GM12878 (cell line): ENCODE measurements at regions not wholly inside any gene's neighbourhood (a gene's known extent, or its start where the extent isn't known, plus 50 kb on each side); places are given as distances from the start of the nearest gene placed in this dataset.

Experiments used
- ATAC-seq: fragments of 200-7000 bp; cut with Tn5 transposase; 3 replicates; pipeline ENCODE4 v1.9.1; 2020; ENCODE audit warnings: mild to moderate bottlenecking, moderate library complexity
- BruUV-seq: library from RNA; stranded (reverse); fragments of 400-500 nt; replicated peaks from 2 replicates; lab custom pipeline; 2021; lab: Mats Ljungman, UMichigan
- CTCF ChIA-PET: fragments of 300-600 bp; sonication (Branson Sonifier 250); formaldehyde crosslinking; extraction: SDS; loops from one replicate; lab custom pipeline; 2021; ENCODE audit warnings: inconsistent platforms; lab: Yijun Ruan, JAX
- POLR2A ChIA-PET: fragments of 350-600 bp; formaldehyde crosslinking; extraction: SDS; loops from one replicate; lab custom pipeline; 2021; ENCODE audit warnings: inconsistent platforms; lab: Charles Lee
- RAD21 ChIA-PET: fragments of 300-600 bp; sonication (Branson Sonifier 250); formaldehyde crosslinking; loops from one replicate; lab custom pipeline; 2023; ENCODE audit warnings: antibody characterized with exemption; ENCODE audit not compliant: unreplicated experiment; lab: Charles Lee
- SMC1A ChIA-PET: fragments of 300-600 bp; sonication (Branson Sonifier 250); formaldehyde crosslinking; loops from one replicate; lab custom pipeline; 2023; ENCODE audit not compliant: unreplicated experiment, uncharacterized antibody; lab: Charles Lee
- DNase-seq: peaks from one replicate; pipeline ENCODE4 v3.0.0-alpha.2; 2011; ENCODE audit warnings: low read depth, low spot score
- FAIRE-seq: peaks from 3 replicates; lab custom pipeline; 2011; peaks lifted over from hg19 to GRCh38; lab: Jason Lieb, UNC
- H2AFZ ChIP-seq: 2 replicates; pipeline ENCODE4 v1.6.0; 2011; ENCODE audit warnings: low read depth, low read length, control low read depth; ENCODE audit not compliant: control insufficient read depth
- H3K27ac ChIP-seq: 2 replicates; pipeline ENCODE4 v1.5.1; 2011; ENCODE audit warnings: control low read depth; ENCODE audit not compliant: control insufficient read depth, insufficient read depth
- H3K27me3 ChIP-seq, 2 experiments: replicated peaks in 1 of 2; 2 replicates each; pipeline versions ENCODE4 v1.6.0 to v1.6.1; 2011; ENCODE audit warnings: low read length in 1 of 2; ENCODE audit not compliant: control insufficient read depth in 2 of 2, insufficient read depth in 2 of 2
- H3K36me3 ChIP-seq, 2 experiments: 2 replicates each; pipeline ENCODE4 v1.5.1; 2011; ENCODE audit warnings: low read length in 1 of 2; ENCODE audit not compliant: control insufficient read depth in 2 of 2, insufficient read depth in 2 of 2
- H3K4me1 ChIP-seq: 2 replicates; pipeline ENCODE4 v1.6.1; 2011; ENCODE audit warnings: mild to moderate bottlenecking, low read length, moderate library complexity, mixed read lengths; ENCODE audit not compliant: control insufficient read depth, insufficient read depth
- H3K4me2 ChIP-seq: 2 replicates; pipeline ENCODE4 v1.6.0; 2011; ENCODE audit warnings: control low read depth; ENCODE audit not compliant: control insufficient read depth, insufficient read depth
- H3K4me3 ChIP-seq: fragments of 200-600 bp; sonication (generic); 2 replicates; pipeline ENCODE4 v1.5.1; 2016
- H3K79me2 ChIP-seq: 2 replicates; pipeline ENCODE4 v1.6.0; 2011; ENCODE audit warnings: low read length; ENCODE audit not compliant: control insufficient read depth, insufficient read depth
- H3K9ac ChIP-seq: 2 replicates; pipeline ENCODE4 v1.8.0; 2011; ENCODE audit warnings: low read length, control low read depth, mixed read lengths; ENCODE audit not compliant: control insufficient read depth, insufficient read depth
- H3K9me3 ChIP-seq: replicated peaks from 3 replicates; pipeline ENCODE4 v1.5.1; 2011; ENCODE audit warnings: mild to moderate bottlenecking, low read length; ENCODE audit not compliant: control insufficient read depth, insufficient read depth
- H4K20me1 ChIP-seq: 2 replicates; pipeline ENCODE4 v1.6.0; 2011; ENCODE audit not compliant: control insufficient read depth, insufficient read depth
- BHLHE40 ChIP-seq, 2 experiments: fragments of 450-650 bp in 1 of 2; IDR thresholded peaks; 2 replicates each; pipeline ENCODE4 v1.6.1; 2011 to 2017; ENCODE audit warnings: low read depth in 2 of 2, borderline replicate concordance in 1 of 2, improper control_type of control experiment in 1 of 2, low read length in 1 of 2, mild to moderate bottlenecking in 1 of 2
- CBX5 ChIP-seq: sonication (generic); IDR thresholded peaks from 2 replicates; pipeline ENCODE4 v1.6.1; 2016; ENCODE audit warnings: low read depth, moderate library complexity, mild to moderate bottlenecking, inconsistent platforms
- CREM ChIP-seq: IDR thresholded peaks from 2 replicates; pipeline ENCODE4 v1.6.1; 2014; ENCODE audit warnings: antibody characterized with exemption, low read depth
- EP300 ChIP-seq, 2 experiments: fragments of 150-350 bp in 1 of 2; IDR thresholded peaks; 2 replicates each; pipeline ENCODE4 v1.6.1; 2011 to 2012; ENCODE audit warnings: low read depth in 2 of 2, low read length in 2 of 2, borderline replicate concordance in 1 of 2, improper control_type of control experiment in 1 of 2, inconsistent platforms in 1 of 2; ENCODE audit not compliant: control insufficient read depth in 1 of 2
- GABPA ChIP-seq: IDR thresholded peaks from 2 replicates; pipeline ENCODE4 v1.6.1; 2014; ENCODE audit warnings: antibody characterized with exemption, low read depth, mild to moderate bottlenecking, inconsistent platforms
- HDAC2 ChIP-seq: fragments of 200-600 bp; sonication (generic); IDR thresholded peaks from 2 replicates; pipeline ENCODE4 v1.6.1; 2017
- MTA2 ChIP-seq: fragments of 450-650 bp; IDR thresholded peaks from 2 replicates; pipeline ENCODE4 v1.6.1; 2016; ENCODE audit warnings: low read depth, mild to moderate bottlenecking, moderate library complexity
- PML ChIP-seq: IDR thresholded peaks from 2 replicates; pipeline ENCODE4 v1.6.1; 2012; ENCODE audit warnings: low read length, inconsistent platforms
- POLR2A ChIP-seq: IDR thresholded peaks from 2 replicates; pipeline ENCODE4 v1.6.1; 2011; ENCODE audit warnings: low read depth, mild to moderate bottlenecking, low read length
- POLR2AphosphoS2 ChIP-seq: IDR thresholded peaks from 2 replicates; pipeline ENCODE4 v1.6.1; 2011; ENCODE audit warnings: low read depth, mild to moderate bottlenecking, low read length, improper control_type of control experiment, moderate library complexity
- POLR2AphosphoS5 ChIP-seq: IDR thresholded peaks from 2 replicates; pipeline ENCODE4 v1.6.1; 2011; ENCODE audit warnings: mild to moderate bottlenecking, low read length, inconsistent platforms
- ZNF384 ChIP-seq: IDR thresholded peaks from 2 replicates; pipeline ENCODE4 v1.6.1; 2012; ENCODE audit warnings: low read depth, mild to moderate bottlenecking, low read length, improper control_type of control experiment, borderline replicate concordance
- WGBS: methylation state at CpG from one replicate; pipeline ENCODE4 v1.1.6; 2016; ENCODE audit warnings: low lambda C conversion rate; ENCODE audit not compliant: insufficient replicate concordance, insufficient coverage; ENCODE audit errors: missing lambda C conversion rate; 5-methylcytosine and 5-hydroxymethylcytosine counted together
- in situ Hi-C: fragments of 300-500 bp; cut with MboI; formaldehyde crosslinking; loops from 9 replicates; pipeline ENCODE4 v1.14.3; 2018; ENCODE audit warnings: mixed read lengths
- intact Hi-C: fragments of 100-400 bp; cut with micrococcal nuclease; formaldehyde crosslinking; loops from one replicate; pipeline ENCODE4 v1.14.2; 2022; ENCODE audit not compliant: unreplicated experiment
- TF ChIP-seq, protein P1 (sequence below): fragments of 150-350 bp; IDR thresholded peaks from 2 replicates; pipeline ENCODE4 v1.6.1; 2014; ENCODE audit warnings: mild to moderate bottlenecking, low read depth, low read length
- TF ChIP-seq, protein P2 (sequence below): fragments of 450-650 bp; IDR thresholded peaks from 2 replicates; pipeline ENCODE4 v1.6.1; 2017; ENCODE audit warnings: low read depth, mild to moderate bottlenecking, moderate library complexity
- TF ChIP-seq, protein P3 (sequence below): fragments of 450-650 bp; IDR thresholded peaks from 2 replicates; pipeline ENCODE4 v1.6.1; 2016; ENCODE audit warnings: mild to moderate bottlenecking
- TF ChIP-seq, protein P4 (sequence below): IDR thresholded peaks from 2 replicates; pipeline ENCODE4 v1.6.1; 2012; ENCODE audit warnings: mild to moderate bottlenecking, low read depth, low read length

DNA sequence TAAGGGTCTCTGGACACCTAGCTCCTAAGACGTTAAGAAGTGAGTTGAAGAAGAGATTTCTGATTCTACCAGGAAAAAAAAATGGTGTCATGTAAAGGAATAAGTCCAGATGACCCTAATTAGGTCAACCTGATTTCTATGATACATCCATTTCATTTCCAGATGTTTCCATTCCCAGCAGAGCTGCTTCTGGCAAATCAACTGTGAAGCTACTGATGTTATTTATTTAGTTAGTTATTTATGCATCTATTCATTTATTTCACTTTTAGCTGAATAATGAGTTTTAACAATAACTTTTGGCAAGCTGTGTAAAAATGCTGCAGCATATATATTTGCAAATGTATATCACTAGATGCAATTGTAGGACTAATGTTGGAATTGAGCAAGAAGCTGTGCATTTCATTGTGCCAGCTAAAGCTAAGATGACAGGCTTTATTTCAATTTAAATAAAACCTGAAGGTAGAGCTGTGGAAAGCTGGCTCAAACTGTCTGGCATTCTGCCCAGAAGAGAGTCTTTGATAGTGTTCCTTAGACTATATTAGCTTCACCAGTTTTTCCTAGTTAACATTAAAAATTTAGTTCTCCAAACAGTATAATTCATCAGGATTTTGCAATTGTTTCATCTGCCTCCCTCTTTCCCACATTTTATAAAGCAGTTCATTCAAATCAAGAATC, 1164.4 kb upstream of the ADGRL4 start:
- Histone ChIP-seq H3K4me1 (no peaks in the 10 kb centered on the region), H3K27me3 (no peaks in the 10 kb centered on the region), H3K9ac (no peak overlapping the region), H2AFZ (no peak overlapping the region), H4K20me1 (no peaks in the 10 kb centered on the region), H3K27ac (no peak overlapping the region), H3K79me2 (no peaks in the 10 kb centered on the region), H3K36me3 (no peaks in the 10 kb centered on the region), H3K4me2 (no peak overlapping the region), H3K4me3 (no peak overlapping the region), H3K9me3 (no peaks in the 10 kb centered on the region)
- TF ChIP-seq POLR2AphosphoS5 (no peak), MTA2 (no peak), PML (no peak), ZNF384 (no peak), CREM (no peak), HDAC2 (no peak), CBX5 (no peak), POLR2AphosphoS2 (no peak), EP300 (IDR thresholded peaks at IDR 0.05; ENCODE audit: borderline replicate concordance in 1 of 2, control insufficient read depth in 1 of 2, low read depth in 2 of 2, low read length in 2 of 2) (no peak), GABPA (no peak), POLR2A (no peak), BHLHE40 (IDR thresholded peaks at IDR 0.05; ENCODE audit: borderline replicate concordance in 1 of 2, low read depth in 2 of 2, low read length in 1 of 2) (no peak)
- TF ChIP-seq, protein P1, sequence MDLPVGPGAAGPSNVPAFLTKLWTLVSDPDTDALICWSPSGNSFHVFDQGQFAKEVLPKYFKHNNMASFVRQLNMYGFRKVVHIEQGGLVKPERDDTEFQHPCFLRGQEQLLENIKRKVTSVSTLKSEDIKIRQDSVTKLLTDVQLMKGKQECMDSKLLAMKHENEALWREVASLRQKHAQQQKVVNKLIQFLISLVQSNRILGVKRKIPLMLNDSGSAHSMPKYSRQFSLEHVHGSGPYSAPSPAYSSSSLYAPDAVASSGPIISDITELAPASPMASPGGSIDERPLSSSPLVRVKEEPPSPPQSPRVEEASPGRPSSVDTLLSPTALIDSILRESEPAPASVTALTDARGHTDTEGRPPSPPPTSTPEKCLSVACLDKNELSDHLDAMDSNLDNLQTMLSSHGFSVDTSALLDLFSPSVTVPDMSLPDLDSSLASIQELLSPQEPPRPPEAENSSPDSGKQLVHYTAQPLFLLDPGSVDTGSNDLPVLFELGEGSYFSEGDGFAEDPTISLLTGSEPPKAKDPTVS = no peak
- TF ChIP-seq, protein P2, sequence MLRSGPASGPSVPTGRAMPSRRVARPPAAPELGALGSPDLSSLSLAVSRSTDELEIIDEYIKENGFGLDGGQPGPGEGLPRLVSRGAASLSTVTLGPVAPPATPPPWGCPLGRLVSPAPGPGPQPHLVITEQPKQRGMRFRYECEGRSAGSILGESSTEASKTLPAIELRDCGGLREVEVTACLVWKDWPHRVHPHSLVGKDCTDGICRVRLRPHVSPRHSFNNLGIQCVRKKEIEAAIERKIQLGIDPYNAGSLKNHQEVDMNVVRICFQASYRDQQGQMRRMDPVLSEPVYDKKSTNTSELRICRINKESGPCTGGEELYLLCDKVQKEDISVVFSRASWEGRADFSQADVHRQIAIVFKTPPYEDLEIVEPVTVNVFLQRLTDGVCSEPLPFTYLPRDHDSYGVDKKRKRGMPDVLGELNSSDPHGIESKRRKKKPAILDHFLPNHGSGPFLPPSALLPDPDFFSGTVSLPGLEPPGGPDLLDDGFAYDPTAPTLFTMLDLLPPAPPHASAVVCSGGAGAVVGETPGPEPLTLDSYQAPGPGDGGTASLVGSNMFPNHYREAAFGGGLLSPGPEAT = no peak
- TF ChIP-seq, protein P3, sequence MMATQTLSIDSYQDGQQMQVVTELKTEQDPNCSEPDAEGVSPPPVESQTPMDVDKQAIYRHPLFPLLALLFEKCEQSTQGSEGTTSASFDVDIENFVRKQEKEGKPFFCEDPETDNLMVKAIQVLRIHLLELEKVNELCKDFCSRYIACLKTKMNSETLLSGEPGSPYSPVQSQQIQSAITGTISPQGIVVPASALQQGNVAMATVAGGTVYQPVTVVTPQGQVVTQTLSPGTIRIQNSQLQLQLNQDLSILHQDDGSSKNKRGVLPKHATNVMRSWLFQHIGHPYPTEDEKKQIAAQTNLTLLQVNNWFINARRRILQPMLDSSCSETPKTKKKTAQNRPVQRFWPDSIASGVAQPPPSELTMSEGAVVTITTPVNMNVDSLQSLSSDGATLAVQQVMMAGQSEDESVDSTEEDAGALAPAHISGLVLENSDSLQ = no peak
- TF ChIP-seq, protein P4, sequence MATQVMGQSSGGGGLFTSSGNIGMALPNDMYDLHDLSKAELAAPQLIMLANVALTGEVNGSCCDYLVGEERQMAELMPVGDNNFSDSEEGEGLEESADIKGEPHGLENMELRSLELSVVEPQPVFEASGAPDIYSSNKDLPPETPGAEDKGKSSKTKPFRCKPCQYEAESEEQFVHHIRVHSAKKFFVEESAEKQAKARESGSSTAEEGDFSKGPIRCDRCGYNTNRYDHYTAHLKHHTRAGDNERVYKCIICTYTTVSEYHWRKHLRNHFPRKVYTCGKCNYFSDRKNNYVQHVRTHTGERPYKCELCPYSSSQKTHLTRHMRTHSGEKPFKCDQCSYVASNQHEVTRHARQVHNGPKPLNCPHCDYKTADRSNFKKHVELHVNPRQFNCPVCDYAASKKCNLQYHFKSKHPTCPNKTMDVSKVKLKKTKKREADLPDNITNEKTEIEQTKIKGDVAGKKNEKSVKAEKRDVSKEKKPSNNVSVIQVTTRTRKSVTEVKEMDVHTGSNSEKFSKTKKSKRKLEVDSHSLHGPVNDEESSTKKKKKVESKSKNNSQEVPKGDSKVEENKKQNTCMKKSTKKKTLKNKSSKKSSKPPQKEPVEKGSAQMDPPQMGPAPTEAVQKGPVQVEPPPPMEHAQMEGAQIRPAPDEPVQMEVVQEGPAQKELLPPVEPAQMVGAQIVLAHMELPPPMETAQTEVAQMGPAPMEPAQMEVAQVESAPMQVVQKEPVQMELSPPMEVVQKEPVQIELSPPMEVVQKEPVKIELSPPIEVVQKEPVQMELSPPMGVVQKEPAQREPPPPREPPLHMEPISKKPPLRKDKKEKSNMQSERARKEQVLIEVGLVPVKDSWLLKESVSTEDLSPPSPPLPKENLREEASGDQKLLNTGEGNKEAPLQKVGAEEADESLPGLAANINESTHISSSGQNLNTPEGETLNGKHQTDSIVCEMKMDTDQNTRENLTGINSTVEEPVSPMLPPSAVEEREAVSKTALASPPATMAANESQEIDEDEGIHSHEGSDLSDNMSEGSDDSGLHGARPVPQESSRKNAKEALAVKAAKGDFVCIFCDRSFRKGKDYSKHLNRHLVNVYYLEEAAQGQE = no peak
- POLR2A ChIA-PET = no interaction called here
- in situ Hi-C loops = no loop called here
- 0% methylated on average over 1 of the region's 1 CpG for WGBS
- BruUV-seq = no TSS peak
- SMC1A ChIA-PET = interaction anchor here (0.9 kb wide), 1 partner anchor 11 kb away, joined by 3 read pairs; no protein-coding TSS in a partner anchor
- intact Hi-C loops = no loop called here
- ATAC-seq = no peak
- CTCF ChIA-PET = interaction anchor here (0.7 kb wide), 1 partner anchor 34 kb away, joined by 3 read pairs; no protein-coding TSS in a partner anchor
- no peak for DNase-seq
- no peak for FAIRE-seq
- RAD21 ChIA-PET = no interaction called here
